A673 (cell line): ENCODE measurements at regions not wholly inside any gene's neighbourhood (a gene's known extent, or its start where the extent isn't known, plus 50 kb on each side); places are given as distances from the start of the nearest gene placed in this dataset.
A peak's percentile ranks its signal among the peaks of the same experiment; 100 is the strongest.

ENCODE experiments used
- BruUV-seq: library from RNA; stranded (reverse); fragments of 400-500 nt; replicated peaks from 2 replicates; lab custom pipeline; 2021; lab: Mats Ljungman, UMichigan
- CTCF ChIA-PET: fragments of 300-600 bp; sonication (Branson Sonifier 250); formaldehyde crosslinking; loops from one replicate; lab custom pipeline; 2022; ENCODE audit warnings: antibody characterized with exemption; lab: Charles Lee
- POLR2A ChIA-PET: fragments of 300-600 bp; sonication (Branson Sonifier 250); formaldehyde crosslinking; loops from one replicate; lab custom pipeline; 2022; ENCODE audit warnings: antibody characterized with exemption; ENCODE audit not compliant: low non-redundant PET; lab: Charles Lee
- DNase-seq: peaks from one replicate; pipeline ENCODE4 v3.0.0-alpha.2; 2015; ENCODE audit warnings: low spot score
- H3K27ac ChIP-seq: fragments of 200-600 bp; sonication (generic); 2 replicates; pipeline ENCODE4 v1.5.1; 2016; ENCODE audit warnings: mixed run types, low read depth, mild to moderate bottlenecking, mixed read lengths, antibody characterized with exemption, low read length; ENCODE audit not compliant: poor library complexity, severe bottlenecking
- H3K27me3 ChIP-seq: fragments of 200-600 bp; sonication (generic); replicated peaks from 2 replicates; pipeline ENCODE4 v1.6.1; 2017; ENCODE audit warnings: mixed run types, low read depth, mild to moderate bottlenecking, mixed read lengths, antibody characterized with exemption, low read length; ENCODE audit not compliant: insufficient read depth, poor library complexity
- H3K36me3 ChIP-seq: fragments of 200-600 bp; sonication (generic); 2 replicates; pipeline ENCODE4 v1.6.1; 2016; ENCODE audit warnings: mixed run types, mild to moderate bottlenecking, mixed read lengths, antibody characterized with exemption, low read length; ENCODE audit not compliant: insufficient read depth, poor library complexity, severe bottlenecking
- H3K4me1 ChIP-seq: fragments of 200-600 bp; sonication (generic); 2 replicates; pipeline ENCODE4 v1.6.1; 2017; ENCODE audit warnings: mixed run types, mild to moderate bottlenecking, mixed read lengths, antibody characterized with exemption, low read length; ENCODE audit not compliant: insufficient read depth, poor library complexity, severe bottlenecking
- H3K4me3 ChIP-seq: fragments of 200-600 bp; sonication (generic); 2 replicates; pipeline ENCODE4 v1.5.1; 2016; ENCODE audit warnings: low read depth, mixed run types, mild to moderate bottlenecking, mixed read lengths, low read length; ENCODE audit not compliant: poor library complexity, severe bottlenecking
- H3K9me3 ChIP-seq: fragments of 200-600 bp; sonication (generic); 2 replicates; pipeline ENCODE4 v1.6.1; 2016; ENCODE audit warnings: mixed run types, low read depth, mild to moderate bottlenecking, mixed read lengths, antibody characterized with exemption, low read length; ENCODE audit not compliant: poor library complexity, severe bottlenecking
- CTCF ChIP-seq: fragments of 300-800, 200-600 bp; sonication (generic); conservative IDR thresholded peaks from 2 replicates; pipeline ENCODE4 v1.5.1; 2017; ENCODE audit warnings: low read depth, mild to moderate bottlenecking, antibody characterized with exemption, low read length, moderate library complexity, mixed read lengths
- EZH2 ChIP-seq: fragments of 200-600 bp; sonication (generic); IDR thresholded peaks from 2 replicates; pipeline ENCODE4 v1.6.1; 2017; ENCODE audit warnings: borderline replicate concordance, low read depth, mild to moderate bottlenecking, mixed read lengths, antibody characterized with exemption, low read length; ENCODE audit not compliant: poor library complexity, severe bottlenecking
- intact Hi-C: fragments of 100-400 bp; cut with micrococcal nuclease; formaldehyde crosslinking; loops from one replicate; pipeline ENCODE4 v1.10.0; 2022; ENCODE audit not compliant: unreplicated experiment

DNA sequence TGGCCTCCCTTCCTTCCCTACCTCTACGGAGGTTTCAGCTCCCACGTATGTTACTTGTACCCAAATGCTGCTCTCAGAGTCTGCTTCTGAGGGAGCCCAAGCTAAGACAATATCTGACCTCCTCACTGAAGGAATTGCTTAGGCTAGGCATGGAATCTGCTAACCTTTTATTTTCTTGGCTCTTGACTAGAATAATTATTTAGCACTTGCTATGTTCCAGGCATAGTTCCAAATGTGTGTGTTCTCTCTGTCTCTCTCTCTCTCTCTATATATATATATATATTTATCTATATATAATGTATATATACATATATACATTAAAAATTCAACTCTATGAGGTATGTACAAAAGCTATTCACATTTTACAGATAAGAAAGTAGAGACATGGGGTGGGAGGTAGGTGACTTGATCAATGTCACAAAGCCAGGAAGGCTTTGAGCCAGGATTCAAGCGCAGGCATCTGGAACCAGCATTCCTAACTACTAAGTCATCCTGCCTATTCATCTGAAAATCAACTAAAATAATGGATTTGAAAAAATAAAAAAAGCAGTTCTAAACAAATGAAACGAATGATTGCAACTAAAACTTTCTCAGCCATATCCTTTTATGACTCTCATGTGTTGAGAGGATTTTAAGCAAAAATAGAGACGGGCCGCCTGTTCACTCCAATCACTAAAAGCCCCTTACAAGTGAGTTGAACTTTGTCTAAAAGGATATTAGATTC is 189.7 kb upstream of the JAG1 start:
- no peak overlapping the region for H3K4me3 ChIP-seq
- no peaks in the 10 kb centered on the region for H3K27me3 ChIP-seq
- no TSS peak for BruUV-seq
- DNase-seq: peak; percentile 44
- H3K27ac ChIP-seq: no peak overlapping the region
- ChIA-PET CTCF (no interaction called here), POLR2A (no interaction called here)
- H3K36me3 ChIP-seq: no peaks in the 10 kb centered on the region
- no peaks in the 10 kb centered on the region for H3K9me3 ChIP-seq
- intact Hi-C loops: no loop called here
- peaks cover 3% of the 10 kb centered on the region for H3K4me1 ChIP-seq
- TF ChIP-seq CTCF (no peak), EZH2 (no peak)

DNA sequence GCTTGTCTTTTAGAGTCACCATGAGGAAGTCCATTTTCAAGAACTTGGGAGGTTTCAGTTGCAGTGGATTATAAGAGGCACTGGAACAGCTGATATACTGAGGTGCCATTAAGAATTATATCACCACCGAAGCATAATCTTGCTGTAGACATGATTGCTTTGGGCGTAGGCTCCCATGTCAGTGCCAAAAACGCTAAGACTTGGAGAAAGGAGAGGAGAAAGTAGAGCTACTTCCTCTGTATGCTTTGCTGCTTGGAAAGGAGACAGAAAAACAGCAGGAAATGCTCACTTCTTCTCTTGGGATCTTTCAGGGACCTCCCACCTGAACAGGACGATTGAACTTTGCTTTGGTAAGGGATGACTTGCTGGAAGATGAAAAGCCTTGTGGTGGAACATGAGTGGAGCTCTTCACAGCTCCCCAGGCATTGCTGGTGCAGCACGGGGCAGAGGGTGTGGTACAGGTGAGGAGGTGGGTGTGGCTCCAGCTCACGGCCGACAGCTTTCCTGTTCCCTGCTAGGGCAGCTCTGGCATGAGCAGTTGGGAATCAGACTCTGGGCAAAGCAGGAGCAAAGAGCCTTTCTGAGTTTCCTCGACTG is 190.4 kb upstream of the JAG1 start:
- TF ChIP-seq CTCF (no peak), EZH2 (no peak)
- BruUV-seq: no TSS peak
- Histone ChIP-seq H3K4me3 (no peak overlapping the region), H3K4me1 (peaks cover 3% of the 10 kb centered on the region), H3K27me3 (no peaks in the 10 kb centered on the region), H3K9me3 (no peaks in the 10 kb centered on the region), H3K27ac (no peak overlapping the region), H3K36me3 (no peaks in the 10 kb centered on the region)
- peak; percentile 4 for DNase-seq
- intact Hi-C loops: no loop called here
- ChIA-PET CTCF (no interaction called here), POLR2A (no interaction called here)

- Histone ChIP-seq H3K36me3 (no peaks in the 10 kb centered on the region), H3K4me3 (no peak overlapping the region), H3K9me3 (no peaks in the 10 kb centered on the region), H3K27ac (no peak overlapping the region), H3K27me3 (no peaks in the 10 kb centered on the region), H3K4me1 (peaks cover 3% of the 10 kb centered on the region)
- intact Hi-C loops: no loop called here
- TF ChIP-seq EZH2 (no peak), CTCF (no peak)
- POLR2A ChIA-PET: interaction anchor here (0.6 kb wide), 1 partner anchor 253 kb away, joined by 3 read pairs; no protein-coding TSS in a partner anchor
- CTCF ChIA-PET: no interaction called here
- DNase-seq: no peak
- BruUV-seq: no TSS peak
Observed at GRCh38 chr20:10868299-10868698, 194.5 kb upstream of the JAG1 start.
